Thyroid gland (tissue), 4 donors: ENCODE measurements at regions not wholly inside any gene's neighbourhood (a gene's known extent, or its start where the extent isn't known, plus 50 kb on each side); places are given as distances from the start of the nearest gene placed in this dataset.
"Not testable (repeated sequence)": the region's sequence is repeated elsewhere in the genome, so short reads cannot be mapped to it uniquely, and the experiment has no call there.

Experiments used
- DNase-seq, 2 donors: peaks; one replicate each; pipeline ENCODE4 v3.0.0-alpha.2; 2019
- H3K27ac ChIP-seq, 3 donors: fragments of 200-600 bp; sonication (generic); 1 replicate in 2 of 3; 2 replicates in 1 of 3; pipeline ENCODE4 v1.5.1; 2016 to 2019; ENCODE audit warnings: mild to moderate bottlenecking in 1 of 3, moderate library complexity in 1 of 3
- H3K27me3 ChIP-seq: fragments of 200-600 bp; sonication (generic); one replicate; pipeline ENCODE4 v1.5.1; 2019
- H3K36me3 ChIP-seq, 2 donors: fragments of 200-600 bp; sonication (generic); one replicate each; pipeline ENCODE4 v1.5.1; 2016 to 2019
- H3K4me1 ChIP-seq, 2 donors: fragments of 200-600 bp; sonication (generic); one replicate each; pipeline ENCODE4 v1.5.1; 2017 to 2019
- H3K4me3 ChIP-seq, 3 donors: fragments of 200-600 bp; sonication (generic); replicated peaks in 1 of 3; 1 replicate in 2 of 3; 2 replicates in 1 of 3; pipeline ENCODE4 v1.5.1; 2016; ENCODE audit warnings: mild to moderate bottlenecking in 1 of 3
- H3K9me3 ChIP-seq: fragments of 200-600 bp; sonication (generic); one replicate; pipeline ENCODE4 v1.5.1; 2017
- CTCF ChIP-seq, 6 experiments: fragments of 200-600 bp in 3 of 6; fragments of 450-650 bp in 3 of 6; sonication (generic) in 3 of 6; IDR thresholded peaks; one replicate each; pipeline ENCODE4 v1.5.1; 2016 to 2019; ENCODE audit warnings: antibody characterized with exemption in 6 of 6, mild to moderate bottlenecking in 2 of 6, inconsistent platforms in 1 of 6, moderate library complexity in 1 of 6
- POLR2A ChIP-seq, 2 donors: fragments of 450-650 bp; IDR thresholded peaks; one replicate each; pipeline ENCODE4 v1.6.1; 2017; ENCODE audit warnings: antibody characterized with exemption in 2 of 2, mild to moderate bottlenecking in 2 of 2, moderate library complexity in 1 of 2
- WGBS, 2 donors: methylation state at CpG; one replicate each; pipeline ENCODE4 v1.1.5; 2017; 5-methylcytosine and 5-hydroxymethylcytosine counted together
- intact Hi-C: fragments of 100-400 bp; cut with DNase I; formaldehyde crosslinking; loops from one replicate; pipeline ENCODE4 v1.15.1; 2023

GRCh38 chrX:114051667-114052315 lies 532.1 kb upstream of the HTR2C start:
- H3K27me3 ChIP-seq = no peaks in the 10 kb centered on the region
- H3K9me3 ChIP-seq = no peaks in the 10 kb centered on the region
- no peak overlapping the region for H3K27ac ChIP-seq
- no peaks in the 10 kb centered on the region for H3K4me1 ChIP-seq
- H3K4me3 ChIP-seq = no peak overlapping the region
- no peaks in the 10 kb centered on the region for H3K36me3 ChIP-seq
- 80 to 88% methylated on average over 4 of the region's 4 CpGs for WGBS, 2 donors
- no peak for DNase-seq
- intact Hi-C loops = no loop called here
- TF ChIP-seq CTCF (IDR thresholded peaks at IDR 0.05) = no peak

GRCh38 chrX:114050075-114050796 lies 533.6 kb upstream of the HTR2C start:
- DNase-seq = no peak
- Histone ChIP-seq H3K27ac (no peak overlapping the region), H3K4me1 (no peaks in the 10 kb centered on the region), H3K27me3 (no peaks in the 10 kb centered on the region), H3K9me3 (no peaks in the 10 kb centered on the region), H3K4me3 (no peak overlapping the region), H3K36me3 (no peaks in the 10 kb centered on the region)
- intact Hi-C loops = no loop called here
- WGBS, 2 donors = 85 to 94% methylated on average over 5 to 7 of the region's 7 CpGs
- TF ChIP-seq POLR2A (IDR thresholded peaks at IDR 0.05) (no peak), CTCF (IDR thresholded peaks at IDR 0.05) (no peak)

GRCh38 chrX:114049063-114049462 lies 534.8 kb upstream of the HTR2C start:
- TF ChIP-seq POLR2A (IDR thresholded peaks at IDR 0.05) (no peak), CTCF (IDR thresholded peaks at IDR 0.05) (no peak)
- Histone ChIP-seq H3K36me3 (no peaks in the 10 kb centered on the region), H3K27ac (no peak overlapping the region), H3K4me3 (no peak overlapping the region), H3K27me3 (no peaks in the 10 kb centered on the region), H3K4me1 (no peaks in the 10 kb centered on the region), H3K9me3 (no peaks in the 10 kb centered on the region)
- no peak for DNase-seq
- intact Hi-C loops = no loop called here
- WGBS, 2 donors = 81 to 89% methylated on average over 3 of the region's 3 CpGs

GRCh38 chrX:114047558-114047957 lies 536.3 kb upstream of the HTR2C start:
- Histone ChIP-seq H3K4me3 (no peak overlapping the region), H3K36me3 (no peaks in the 10 kb centered on the region), H3K9me3 (no peaks in the 10 kb centered on the region), H3K27me3 (no peaks in the 10 kb centered on the region), H3K27ac (no peak overlapping the region), H3K4me1 (no peaks in the 10 kb centered on the region)
- no peak for TF ChIP-seq POLR2A (IDR thresholded peaks at IDR 0.05)
- no peak for TF ChIP-seq CTCF (IDR thresholded peaks at IDR 0.05)
- DNase-seq = no peak
- intact Hi-C loops = no loop called here
- WGBS, 2 donors = 47 to 68% methylated on average over 5 to 7 of the region's 7 CpGs

- Histone ChIP-seq H3K9me3 (no peaks in the 10 kb centered on the region), H3K4me1 (no peaks in the 10 kb centered on the region), H3K27me3 (no peaks in the 10 kb centered on the region), H3K27ac (no peak overlapping the region), H3K4me3 (no peak overlapping the region), H3K36me3 (no peaks in the 10 kb centered on the region)
- WGBS, 2 donors = 75 to 81% methylated on average over 6 of the region's 6 CpGs
- TF ChIP-seq CTCF (IDR thresholded peaks at IDR 0.05) (no peak), POLR2A (IDR thresholded peaks at IDR 0.05) (no peak)
- DNase-seq = no peak
- intact Hi-C loops = no loop called here
Measured at GRCh38 chrX:114046695-114047279, 537.1 kb upstream of the HTR2C start.

- 88 to 92% methylated on average over 8 of the region's 8 CpGs for whole genome bisulfite sequencing, 2 donors
Measured at GRCh38 chrX:114041470-114041869, 542.4 kb upstream of the HTR2C start.

GRCh38 chrX:114040661-114041269 lies 543.1 kb upstream of the HTR2C start:
- H3K4me3 ChIP-seq, H3K4me1 ChIP-seq, H3K27me3 ChIP-seq, H3K9me3 ChIP-seq, DNase-seq, intact Hi-C loops, H3K27ac ChIP-seq, H3K36me3 ChIP-seq: not testable (repeated sequence)
- whole genome bisulfite sequencing, 2 donors = 85 to 86% methylated on average over 17 of the region's 18 CpGs

More at GRCh38 chrX:114041470-114041869, 542.4 kb upstream of the HTR2C start:
- H3K9me3 ChIP-seq, H3K27me3 ChIP-seq, H3K36me3 ChIP-seq, H3K27ac ChIP-seq, intact Hi-C loops, H3K4me1 ChIP-seq, H3K4me3 ChIP-seq, DNase-seq: not testable (repeated sequence)
